ENCODE measurements at regions not wholly inside any gene's neighbourhood (a gene's known extent, or its start where the extent isn't known, plus 50 kb on each side); places are given as distances from the start of the nearest gene placed in this dataset.

- TF ChIP-seq EZH2phosphoT487 (IDR thresholded peaks at IDR 0.05; ENCODE audit: low read depth) (no peak), CTCF (IDR thresholded peaks at IDR 0.05; ENCODE audit: low read depth, low read length) (no peak)
These were observed 469.5 kb upstream of the VSTM2A start for GRCh38 chr7:54072710-54073109.

All from OCI-LY3 (cell line).